ENCODE measurements at regions not wholly inside any gene's neighbourhood (a gene's known extent, or its start where the extent isn't known, plus 50 kb on each side); places are given as distances from the start of the nearest gene placed in this dataset.

DNA sequence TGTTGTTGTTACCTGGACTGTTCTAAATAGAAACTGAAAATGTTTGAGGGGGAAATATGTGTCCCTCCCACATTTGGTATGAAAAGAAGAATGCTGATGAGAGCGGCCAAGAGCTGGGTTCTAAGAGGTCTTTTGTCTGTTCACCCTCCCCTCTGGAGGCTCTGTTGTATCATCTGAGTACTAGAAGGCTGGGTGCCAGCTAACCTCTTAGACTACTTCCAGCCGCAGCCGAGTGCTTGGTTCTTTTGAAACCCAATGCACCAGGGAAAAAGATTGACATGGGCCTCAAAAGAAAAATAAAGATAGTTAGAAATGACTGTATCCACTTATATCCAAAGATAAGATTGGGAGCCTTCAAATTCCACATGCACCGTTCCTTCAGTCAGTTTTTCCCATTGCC is 255.9 kb downstream of the TXNL1 start:
- 43% methylated on average over 4 of the region's 4 CpGs for WGBS (ENCODE audit: missing lambda C conversion rate)
- TF ChIP-seq ZSCAN20 (CRISPR knock-in tag; IDR thresholded peaks at IDR 0.05) (no peak), POLR2A (IDR thresholded peaks at IDR 0.05; ENCODE audit: low read length) (no peak)
- TF ChIP-seq, protein P1, sequence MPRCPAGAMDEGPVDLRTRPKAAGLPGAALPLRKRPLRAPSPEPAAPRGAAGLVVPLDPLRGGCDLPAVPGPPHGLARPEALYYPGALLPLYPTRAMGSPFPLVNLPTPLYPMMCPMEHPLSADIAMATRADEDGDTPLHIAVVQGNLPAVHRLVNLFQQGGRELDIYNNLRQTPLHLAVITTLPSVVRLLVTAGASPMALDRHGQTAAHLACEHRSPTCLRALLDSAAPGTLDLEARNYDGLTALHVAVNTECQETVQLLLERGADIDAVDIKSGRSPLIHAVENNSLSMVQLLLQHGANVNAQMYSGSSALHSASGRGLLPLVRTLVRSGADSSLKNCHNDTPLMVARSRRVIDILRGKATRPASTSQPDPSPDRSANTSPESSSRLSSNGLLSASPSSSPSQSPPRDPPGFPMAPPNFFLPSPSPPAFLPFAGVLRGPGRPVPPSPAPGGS (IDR thresholded peaks at IDR 0.05): no peak
- no peak overlapping the region for H3K4me3 ChIP-seq
- ATAC-seq (no peak), DNase-seq (ENCODE audit: low read depth in 1 of 2, low spot score in 1 of 2) (no peak), FAIRE-seq (no peak)
- H3K27ac ChIP-seq: no peak overlapping the region
- ChIA-PET CTCF (no interaction called here), POLR2A (no interaction called here)
- H3K9me3 ChIP-seq: no peaks in the 10 kb centered on the region
- no peak overlapping the region for H3K4me2 ChIP-seq
- no peaks in the 10 kb centered on the region for H3K4me1 ChIP-seq

DNA sequence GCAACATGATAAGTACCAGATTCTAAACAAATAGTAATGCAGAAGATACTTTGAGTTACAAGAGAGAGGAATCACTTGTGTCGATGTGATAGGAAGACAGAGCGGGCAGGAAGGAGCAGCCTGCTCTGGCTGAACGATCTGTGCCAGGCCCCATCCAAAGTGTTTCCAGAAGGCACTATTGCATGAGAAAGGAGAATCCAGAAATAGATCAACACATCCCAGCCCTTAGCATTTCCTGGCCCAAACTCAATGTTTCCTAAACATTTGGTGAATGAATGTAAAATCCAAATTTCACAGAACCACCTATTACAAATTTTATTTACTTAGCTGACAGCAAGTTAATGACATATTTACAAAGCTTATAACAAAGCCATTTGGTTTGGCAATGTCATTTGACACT is 257.2 kb downstream of the TXNL1 start:
- TF ChIP-seq HOXB5 (CRISPR knock-in tag; IDR thresholded peaks at IDR 0.05): no peak
- no peak for TF ChIP-seq RFX5 (IDR thresholded peaks at IDR 0.05)
- no peak for TF ChIP-seq CHD4 (IDR thresholded peaks at IDR 0.05; ENCODE audit: borderline replicate concordance)
- TF ChIP-seq, protein P2, sequence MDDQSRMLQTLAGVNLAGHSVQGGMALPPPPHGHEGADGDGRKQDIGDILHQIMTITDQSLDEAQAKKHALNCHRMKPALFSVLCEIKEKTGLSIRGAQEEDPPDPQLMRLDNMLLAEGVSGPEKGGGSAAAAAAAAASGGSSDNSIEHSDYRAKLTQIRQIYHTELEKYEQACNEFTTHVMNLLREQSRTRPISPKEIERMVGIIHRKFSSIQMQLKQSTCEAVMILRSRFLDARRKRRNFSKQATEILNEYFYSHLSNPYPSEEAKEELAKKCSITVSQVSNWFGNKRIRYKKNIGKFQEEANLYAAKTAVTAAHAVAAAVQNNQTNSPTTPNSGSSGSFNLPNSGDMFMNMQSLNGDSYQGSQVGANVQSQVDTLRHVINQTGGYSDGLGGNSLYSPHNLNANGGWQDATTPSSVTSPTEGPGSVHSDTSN (IDR thresholded peaks at IDR 0.05): no peak
- TF ChIP-seq, protein P1 (IDR thresholded peaks at IDR 0.05): no peak
- TF ChIP-seq, protein P3, sequence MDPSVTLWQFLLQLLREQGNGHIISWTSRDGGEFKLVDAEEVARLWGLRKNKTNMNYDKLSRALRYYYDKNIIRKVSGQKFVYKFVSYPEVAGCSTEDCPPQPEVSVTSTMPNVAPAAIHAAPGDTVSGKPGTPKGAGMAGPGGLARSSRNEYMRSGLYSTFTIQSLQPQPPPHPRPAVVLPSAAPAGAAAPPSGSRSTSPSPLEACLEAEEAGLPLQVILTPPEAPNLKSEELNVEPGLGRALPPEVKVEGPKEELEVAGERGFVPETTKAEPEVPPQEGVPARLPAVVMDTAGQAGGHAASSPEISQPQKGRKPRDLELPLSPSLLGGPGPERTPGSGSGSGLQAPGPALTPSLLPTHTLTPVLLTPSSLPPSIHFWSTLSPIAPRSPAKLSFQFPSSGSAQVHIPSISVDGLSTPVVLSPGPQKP (IDR thresholded peaks at IDR 0.05; ENCODE audit: low read depth, low read length): no peak
- no peak for TF ChIP-seq ESRRA (IDR thresholded peaks at IDR 0.05; ENCODE audit: borderline replicate concordance, low read length)
- TF ChIP-seq TFCP2L1 (CRISPR knock-in tag; IDR thresholded peaks at IDR 0.05): no peak
- no peak for ATAC-seq
- no peak overlapping the region for H3K4me2 ChIP-seq
- no peaks in the 10 kb centered on the region for H3K4me1 ChIP-seq
- CTCF ChIA-PET: no interaction called here
- POLR2A ChIA-PET: no interaction called here
- no peak for FAIRE-seq
- no peaks in the 10 kb centered on the region for H3K9me3 ChIP-seq
- no peak overlapping the region for H3K27ac ChIP-seq
- DNase-seq (ENCODE audit: low read depth in 1 of 2, low spot score in 1 of 2): no peak
- WGBS (ENCODE audit: missing lambda C conversion rate): 68% methylated on average over 3 of the region's 3 CpGs
- H3K4me3 ChIP-seq: no peak overlapping the region

DNA sequence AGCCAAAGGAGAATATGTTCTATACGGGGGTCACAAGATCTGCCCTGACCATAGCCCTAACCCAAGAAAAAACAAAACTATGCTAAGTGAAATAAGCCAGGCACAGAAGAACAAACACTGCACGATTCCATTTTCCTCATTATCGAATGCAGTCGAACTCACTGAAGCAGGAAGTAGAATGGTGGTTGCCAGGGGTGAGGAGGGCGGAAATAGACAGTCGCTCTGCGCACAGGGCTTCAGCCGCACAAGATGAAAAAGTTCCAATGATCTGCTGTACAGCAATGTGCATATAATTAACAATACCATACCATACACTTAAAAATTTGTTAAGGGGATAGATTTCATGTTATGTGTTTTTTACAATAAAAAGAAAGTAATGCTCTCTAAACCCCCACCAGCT is 257.7 kb downstream of the TXNL1 start:
- WGBS (ENCODE audit: missing lambda C conversion rate): 86% methylated on average over 8 of the region's 8 CpGs
- Histone ChIP-seq H3K9me3 (no peaks in the 10 kb centered on the region), H3K4me1 (no peaks in the 10 kb centered on the region), H3K27ac (no peak overlapping the region), H3K4me2 (no peak overlapping the region), H3K4me3 (no peak overlapping the region)
- POLR2A ChIA-PET: no interaction called here
- ATAC-seq (no peak), DNase-seq (ENCODE audit: low read depth in 1 of 2, low spot score in 1 of 2) (no peak), FAIRE-seq (no peak)
- TF ChIP-seq, protein P1 (IDR thresholded peaks at IDR 0.05): no peak
- no peak for TF ChIP-seq RCOR1 (IDR thresholded peaks at IDR 0.05; ENCODE audit: low read depth, low read length)
- TF ChIP-seq, protein P3 (IDR thresholded peaks at IDR 0.05; ENCODE audit: low read depth, low read length): no peak
- no peak for TF ChIP-seq MAFK (IDR thresholded peaks at IDR 0.05; ENCODE audit: partially characterized antibody)
- no peak for TF ChIP-seq CHD4 (IDR thresholded peaks at IDR 0.05; ENCODE audit: borderline replicate concordance)
- TF ChIP-seq POLR2A (IDR thresholded peaks at IDR 0.05; ENCODE audit: low read length): no peak
- TF ChIP-seq KDM5A (IDR thresholded peaks at IDR 0.05): no peak
- no peak for TF ChIP-seq RFX5 (IDR thresholded peaks at IDR 0.05)
- TF ChIP-seq, protein P4, sequence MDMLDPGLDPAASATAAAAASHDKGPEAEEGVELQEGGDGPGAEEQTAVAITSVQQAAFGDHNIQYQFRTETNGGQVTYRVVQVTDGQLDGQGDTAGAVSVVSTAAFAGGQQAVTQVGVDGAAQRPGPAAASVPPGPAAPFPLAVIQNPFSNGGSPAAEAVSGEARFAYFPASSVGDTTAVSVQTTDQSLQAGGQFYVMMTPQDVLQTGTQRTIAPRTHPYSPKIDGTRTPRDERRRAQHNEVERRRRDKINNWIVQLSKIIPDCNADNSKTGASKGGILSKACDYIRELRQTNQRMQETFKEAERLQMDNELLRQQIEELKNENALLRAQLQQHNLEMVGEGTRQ (IDR thresholded peaks at IDR 0.05): no peak
- TF ChIP-seq ZNF302 (CRISPR knock-in tag; IDR thresholded peaks at IDR 0.05): no peak
- TF ChIP-seq, protein P5, sequence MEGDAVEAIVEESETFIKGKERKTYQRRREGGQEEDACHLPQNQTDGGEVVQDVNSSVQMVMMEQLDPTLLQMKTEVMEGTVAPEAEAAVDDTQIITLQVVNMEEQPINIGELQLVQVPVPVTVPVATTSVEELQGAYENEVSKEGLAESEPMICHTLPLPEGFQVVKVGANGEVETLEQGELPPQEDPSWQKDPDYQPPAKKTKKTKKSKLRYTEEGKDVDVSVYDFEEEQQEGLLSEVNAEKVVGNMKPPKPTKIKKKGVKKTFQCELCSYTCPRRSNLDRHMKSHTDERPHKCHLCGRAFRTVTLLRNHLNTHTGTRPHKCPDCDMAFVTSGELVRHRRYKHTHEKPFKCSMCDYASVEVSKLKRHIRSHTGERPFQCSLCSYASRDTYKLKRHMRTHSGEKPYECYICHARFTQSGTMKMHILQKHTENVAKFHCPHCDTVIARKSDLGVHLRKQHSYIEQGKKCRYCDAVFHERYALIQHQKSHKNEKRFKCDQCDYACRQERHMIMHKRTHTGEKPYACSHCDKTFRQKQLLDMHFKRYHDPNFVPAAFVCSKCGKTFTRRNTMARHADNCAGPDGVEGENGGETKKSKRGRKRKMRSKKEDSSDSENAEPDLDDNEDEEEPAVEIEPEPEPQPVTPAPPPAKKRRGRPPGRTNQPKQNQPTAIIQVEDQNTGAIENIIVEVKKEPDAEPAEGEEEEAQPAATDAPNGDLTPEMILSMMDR (IDR thresholded peaks at IDR 0.05): no peak
- TF ChIP-seq HOXB13 (CRISPR knock-in tag; IDR thresholded peaks at IDR 0.05; ENCODE audit: low read depth): no peak
- no peak for TF ChIP-seq BHLHE40 (IDR thresholded peaks at IDR 0.05; ENCODE audit: low read depth, low read length)
- TF ChIP-seq MYC (IDR thresholded peaks at IDR 0.05; ENCODE audit: borderline replicate concordance, low read length): no peak
- TF ChIP-seq, protein P2 (IDR thresholded peaks at IDR 0.05): no peak
- TF ChIP-seq FOXS1 (CRISPR knock-in tag; IDR thresholded peaks at IDR 0.05): no peak
- CTCF ChIA-PET: interaction anchor here (1.1 kb wide), 1 partner anchor 54 kb away, joined by 3 read pairs; no protein-coding TSS in a partner anchor
